ACC112 (cell line): ENCODE measurements at regions not wholly inside any gene's neighbourhood (a gene's known extent, or its start where the extent isn't known, plus 50 kb on each side); places are given as distances from the start of the nearest gene placed in this dataset.
"Not testable (repeated sequence)": the region's sequence is repeated elsewhere in the genome, so short reads cannot be mapped to it uniquely, and the experiment has no call there.

Experiments used
- H2AFZ ChIP-seq: fragments of 200-600 bp; sonication (generic); one replicate; pipeline ENCODE4 v1.6.0; 2017; ENCODE audit warnings: antibody characterized with exemption, low read length; ENCODE audit not compliant: unreplicated experiment
- H3K27ac ChIP-seq: fragments of 200-600 bp; sonication (generic); 2 replicates; pipeline ENCODE4 v1.5.1; 2014; ENCODE audit warnings: low read depth, mild to moderate bottlenecking, antibody characterized with exemption, low read length, moderate library complexity
- H3K27me3 ChIP-seq: fragments of 200-600 bp; sonication (generic); 2 replicates; pipeline ENCODE4 v1.6.1; 2014; ENCODE audit warnings: mild to moderate bottlenecking, antibody characterized with exemption, low read length, moderate library complexity, mixed read lengths; ENCODE audit not compliant: insufficient read depth
- H3K36me3 ChIP-seq: fragments of 200-600 bp; sonication (generic); 2 replicates; pipeline ENCODE4 v1.6.1; 2016; ENCODE audit warnings: mild to moderate bottlenecking, antibody characterized with exemption, low read length, moderate library complexity, mixed read lengths; ENCODE audit not compliant: insufficient read depth
- H3K4me1 ChIP-seq: fragments of 200-600 bp; sonication (generic); one replicate; pipeline ENCODE4 v1.6.1; 2016; ENCODE audit warnings: low read length, mixed read lengths; ENCODE audit not compliant: insufficient read depth, unreplicated experiment, control insufficient read depth
- H3K4me3 ChIP-seq: fragments of 200-600 bp; sonication (generic); 2 replicates; pipeline ENCODE4 v1.5.1; 2014; ENCODE audit warnings: mild to moderate bottlenecking, low read depth, low read length
- H3K79me2 ChIP-seq: fragments of 200-600 bp; sonication (generic); one replicate; pipeline ENCODE4 v1.6.0; 2016; ENCODE audit warnings: low read length; ENCODE audit not compliant: control insufficient read depth, unreplicated experiment, insufficient read depth

GRCh38 chr20:24858500-24858899 lies 90.6 kb upstream of the CST7 start:
- H3K27me3 ChIP-seq, H3K79me2 ChIP-seq, H3K36me3 ChIP-seq, H3K27ac ChIP-seq, H2AFZ ChIP-seq, H3K4me3 ChIP-seq, H3K4me1 ChIP-seq: not testable (repeated sequence)

- no peaks in the 10 kb centered on the region for H3K27me3 ChIP-seq
- no peak overlapping the region for H3K4me3 ChIP-seq
- peaks cover 12% of the 10 kb centered on the region for H3K4me1 ChIP-seq
- H3K79me2 ChIP-seq: no peaks in the 10 kb centered on the region
- no peak overlapping the region for H2AFZ ChIP-seq
- H3K36me3 ChIP-seq: no peaks in the 10 kb centered on the region
- H3K27ac ChIP-seq: no peak overlapping the region
These were observed 89.5 kb upstream of the CST7 start for GRCh38 chr20:24859539-24859938.

GRCh38 chr20:24862186-24862585 lies 86.9 kb upstream of the CST7 start:
- no peaks in the 10 kb centered on the region for H3K36me3 ChIP-seq
- peaks cover 12% of the 10 kb centered on the region for H3K4me1 ChIP-seq

GRCh38 chr20:24862606-24863005 lies 86.5 kb upstream of the CST7 start:
- Histone ChIP-seq H3K79me2 (no peaks in the 10 kb centered on the region), H3K4me3 (no peak overlapping the region), H3K4me1 (peaks cover 12% of the 10 kb centered on the region), H2AFZ (no peak overlapping the region), H3K36me3 (no peaks in the 10 kb centered on the region), H3K27ac (no peak overlapping the region), H3K27me3 (no peaks in the 10 kb centered on the region)

More at GRCh38 chr20:24862186-24862585, 86.9 kb upstream of the CST7 start:
- Histone ChIP-seq H3K27ac (no peak overlapping the region), H3K4me3 (no peak overlapping the region), H2AFZ (no peak overlapping the region), H3K79me2 (no peaks in the 10 kb centered on the region), H3K27me3 (no peaks in the 10 kb centered on the region)

GRCh38 chr20:24863356-24863755 lies 85.7 kb upstream of the CST7 start:
- Histone ChIP-seq H2AFZ (no peak overlapping the region), H3K4me1 (peaks cover 12% of the 10 kb centered on the region), H3K27me3 (no peaks in the 10 kb centered on the region), H3K36me3 (no peaks in the 10 kb centered on the region), H3K4me3 (no peak overlapping the region), H3K79me2 (no peaks in the 10 kb centered on the region), H3K27ac (no peak overlapping the region)

- no peaks in the 10 kb centered on the region for H3K27me3 ChIP-seq
- H2AFZ ChIP-seq: no peak overlapping the region
- H3K79me2 ChIP-seq: no peaks in the 10 kb centered on the region
- H3K27ac ChIP-seq: no peak overlapping the region
- H3K4me1 ChIP-seq: peaks cover 12% of the 10 kb centered on the region
- no peak overlapping the region for H3K4me3 ChIP-seq
- no peaks in the 10 kb centered on the region for H3K36me3 ChIP-seq
These were observed 83.1 kb upstream of the CST7 start for GRCh38 chr20:24866008-24866407.

GRCh38 chr20:24866742-24867141 lies 82.3 kb upstream of the CST7 start:
- Histone ChIP-seq H3K4me1 (peaks cover 12% of the 10 kb centered on the region), H3K36me3 (no peaks in the 10 kb centered on the region)

GRCh38 chr20:24867556-24867955 lies 81.5 kb upstream of the CST7 start:
- Histone ChIP-seq H3K79me2 (no peaks in the 10 kb centered on the region), H3K36me3 (no peaks in the 10 kb centered on the region), H3K27ac (no peak overlapping the region), H3K27me3 (0 out of 2 replicates have a peak, but pooled peaks cover 4% of the 10 kb centered on the region), H3K4me1 (peaks cover 11% of the 10 kb centered on the region), H2AFZ (no peak overlapping the region), H3K4me3 (no peak overlapping the region)

More at GRCh38 chr20:24866742-24867141, 82.3 kb upstream of the CST7 start:
- H3K79me2 ChIP-seq: no peaks in the 10 kb centered on the region
- 0 out of 2 replicates have a peak, but pooled peaks cover 4% of the 10 kb centered on the region for H3K27me3 ChIP-seq
- no peak overlapping the region for H2AFZ ChIP-seq
- no peak overlapping the region for H3K4me3 ChIP-seq
- no peak overlapping the region for H3K27ac ChIP-seq

GRCh38 chr20:24868396-24868927 lies 80.6 kb upstream of the CST7 start:
- Histone ChIP-seq H3K27me3 (0 out of 2 replicates have a peak, but pooled peaks cover 4% of the 10 kb centered on the region), H3K27ac (no peak overlapping the region), H3K4me3 (no peak overlapping the region), H3K4me1 (peaks cover 5% of the 10 kb centered on the region), H3K79me2 (no peaks in the 10 kb centered on the region), H2AFZ (no peak overlapping the region), H3K36me3 (no peaks in the 10 kb centered on the region)

- H3K79me2 ChIP-seq: no peaks in the 10 kb centered on the region
- no peak overlapping the region for H2AFZ ChIP-seq
- no peaks in the 10 kb centered on the region for H3K36me3 ChIP-seq
- no peak overlapping the region for H3K4me3 ChIP-seq
- no peak overlapping the region for H3K27ac ChIP-seq
- peaks cover 1% of the 10 kb centered on the region for H3K4me1 ChIP-seq
- H3K27me3 ChIP-seq: 0 out of 2 replicates have a peak, but pooled peaks cover 4% of the 10 kb centered on the region
These were observed 80.1 kb upstream of the CST7 start for GRCh38 chr20:24868959-24869358.

- H3K79me2 ChIP-seq: no peaks in the 10 kb centered on the region
- no peaks in the 10 kb centered on the region for H3K36me3 ChIP-seq
- no peaks in the 10 kb centered on the region for H3K4me1 ChIP-seq
- 0 out of 2 replicates have a peak, but pooled peaks cover 4% of the 10 kb centered on the region for H3K27me3 ChIP-seq
- H3K4me3 ChIP-seq: no peak overlapping the region
- no peak overlapping the region for H2AFZ ChIP-seq
- H3K27ac ChIP-seq: no peak overlapping the region
These were observed 79.0 kb upstream of the CST7 start for GRCh38 chr20:24870057-24870456.
